Caco-2 (cell line): ENCODE measurements at regions not wholly inside any gene's neighbourhood (a gene's known extent, or its start where the extent isn't known, plus 50 kb on each side); places are given as distances from the start of the nearest gene placed in this dataset.

ENCODE experiments used
- BruUV-seq: library from RNA; stranded (reverse); fragments of 400-500 nt; replicated peaks from 2 replicates; lab custom pipeline; 2021; lab: Mats Ljungman, UMichigan
- CTCF ChIA-PET: fragments of 300-600 bp; sonication (Branson Sonifier 250); formaldehyde crosslinking; loops from one replicate; lab custom pipeline; 2022; ENCODE audit warnings: antibody characterized with exemption; lab: Charles Lee
- POLR2A ChIA-PET: fragments of 300-600 bp; sonication (Branson Sonifier 250); formaldehyde crosslinking; loops from one replicate; lab custom pipeline; 2022; ENCODE audit warnings: antibody characterized with exemption; lab: Charles Lee
- DNase-seq, 2 experiments: peaks; one replicate each; pipeline versions ENCODE4 v3.0.0 to v3.0.0-alpha.2; 2020 to 2022
- H3K27me3 ChIP-seq: replicated peaks from 2 replicates; pipeline ENCODE4 v1.6.0; 2011; ENCODE audit warnings: low read length; ENCODE audit not compliant: control insufficient read depth, insufficient read depth
- H3K36me3 ChIP-seq: 2 replicates; pipeline ENCODE4 v1.5.1; 2011; ENCODE audit warnings: low read length; ENCODE audit not compliant: control insufficient read depth, insufficient read depth
- H3K4me1 ChIP-seq: fragments of 250-450 bp; sonication (Bioruptor Pico); 2 replicates; pipeline ENCODE4 v1.5.1; 2020; ENCODE audit warnings: mild to moderate bottlenecking
- H3K4me3 ChIP-seq: 2 replicates; pipeline ENCODE4 v1.5.1; 2011; ENCODE audit warnings: low read depth, mild to moderate bottlenecking, control low read depth, low read length
- H3K9me3 ChIP-seq: fragments of 250-450 bp; sonication (Bioruptor Pico); 2 replicates; pipeline ENCODE4 v1.5.1; 2020; ENCODE audit warnings: mild to moderate bottlenecking, moderate library complexity
- H3K27ac Mint-ChIP-seq: one replicate; pipeline ENCODE4 v1.8.0; 2022; ENCODE audit warnings: mixed read lengths; ENCODE audit not compliant: unreplicated experiment
- H3K27me3 Mint-ChIP-seq: one replicate; pipeline ENCODE4 v1.8.0; 2022; ENCODE audit warnings: mixed read lengths; ENCODE audit not compliant: insufficient read depth, unreplicated experiment
- H3K36me3 Mint-ChIP-seq: one replicate; pipeline ENCODE4 v1.8.0; 2022; ENCODE audit warnings: mild to moderate bottlenecking, mixed read lengths; ENCODE audit not compliant: insufficient read depth, unreplicated experiment
- H3K4me1 Mint-ChIP-seq: one replicate; pipeline ENCODE4 v1.8.0; 2022; ENCODE audit warnings: low read depth, mixed read lengths; ENCODE audit not compliant: unreplicated experiment
- H3K4me3 Mint-ChIP-seq: one replicate; pipeline ENCODE4 v1.8.0; 2022; ENCODE audit warnings: mild to moderate bottlenecking, moderate library complexity, mixed read lengths; ENCODE audit not compliant: unreplicated experiment
- H3K9me3 Mint-ChIP-seq: one replicate; pipeline ENCODE4 v1.8.0; 2022; ENCODE audit warnings: mixed read lengths; ENCODE audit not compliant: unreplicated experiment
- CTCF ChIP-seq, 2 experiments: fragments of 200-600 bp in 1 of 2; IDR thresholded peaks; 1 replicate in 1 of 2; 2 replicates in 1 of 2; pipeline versions ENCODE4 v1.5.1 to v1.8.0; 2011 to 2022; ENCODE audit warnings: antibody characterized with exemption in 1 of 2, control low read depth in 1 of 2, inconsistent platforms in 1 of 2, low read depth in 1 of 2, low read length in 1 of 2, mild to moderate bottlenecking in 1 of 2, moderate library complexity in 1 of 2; ENCODE audit not compliant: insufficient read depth in 1 of 2, severe bottlenecking in 1 of 2, unreplicated experiment in 1 of 2
- intact Hi-C: fragments of 100-400 bp; cut with micrococcal nuclease; formaldehyde crosslinking; loops from one replicate; pipeline ENCODE4 v1.10.0; 2022; ENCODE audit not compliant: unreplicated experiment

- Mint-ChIP-seq H3K9me3 (no peaks in the 10 kb centered on the region), H3K27ac (no peak overlapping the region), H3K36me3 (no peaks in the 10 kb centered on the region), H3K4me1 (no peaks in the 10 kb centered on the region), H3K27me3 (peaks cover 13% of the 10 kb centered on the region), H3K4me3 (no peak overlapping the region)
- H3K4me3 ChIP-seq, result no peak overlapping the region
- H3K9me3 ChIP-seq, result no peaks in the 10 kb centered on the region; the same call in 1 of the 2 replicates
- TF ChIP-seq CTCF (IDR thresholded peaks at IDR 0.05; ENCODE audit: insufficient read depth in 1 of 2, low read depth in 1 of 2, low read length in 1 of 2, severe bottlenecking in 1 of 2, unreplicated experiment in 1 of 2), result no peak
- no peaks in the 10 kb centered on the region for H3K27me3 ChIP-seq
- no peaks in the 10 kb centered on the region for H3K36me3 ChIP-seq
- BruUV-seq, result no TSS peak
- no peaks in the 10 kb centered on the region for H3K4me1 ChIP-seq
- intact Hi-C loops, result no loop called here
- no peak for DNase-seq
- CTCF ChIA-PET, result no interaction called here
- POLR2A ChIA-PET, result no interaction called here
Measured at GRCh38 chr6:18712595-18712994, 325.4 kb downstream of the RNF144B start.

- intact Hi-C loops, result no loop called here
- no TSS peak for BruUV-seq
- peaks cover 3% of the 10 kb centered on the region for H3K27me3 Mint-ChIP-seq
- H3K4me3 Mint-ChIP-seq, result no peak overlapping the region
- no peak for TF ChIP-seq CTCF (IDR thresholded peaks at IDR 0.05; ENCODE audit: insufficient read depth in 1 of 2, low read depth in 1 of 2, low read length in 1 of 2, severe bottlenecking in 1 of 2, unreplicated experiment in 1 of 2)
- Histone ChIP-seq H3K27me3 (no peaks in the 10 kb centered on the region), H3K4me3 (no peak overlapping the region), H3K4me1 (no peaks in the 10 kb centered on the region), H3K36me3 (no peaks in the 10 kb centered on the region), H3K9me3 (no peaks in the 10 kb centered on the region)
- H3K27ac Mint-ChIP-seq, result no peak overlapping the region
- no peaks in the 10 kb centered on the region for H3K9me3 Mint-ChIP-seq
- no peaks in the 10 kb centered on the region for H3K36me3 Mint-ChIP-seq
- POLR2A ChIA-PET, result no interaction called here
- DNase-seq, result no peak
- CTCF ChIA-PET, result interaction anchor here (0.6 kb wide), 2 partner anchors 111 to 1456 kb away, joined by 6 to 9 read pairs; no protein-coding TSS in a partner anchor
- H3K4me1 Mint-ChIP-seq, result no peaks in the 10 kb centered on the region
Measured at GRCh38 chr6:18720075-18720474, 332.9 kb downstream of the RNF144B start.

- no peak for TF ChIP-seq CTCF (IDR thresholded peaks at IDR 0.05; ENCODE audit: insufficient read depth in 1 of 2, low read depth in 1 of 2, low read length in 1 of 2, severe bottlenecking in 1 of 2, unreplicated experiment in 1 of 2)
- Histone ChIP-seq H3K36me3 (no peaks in the 10 kb centered on the region), H3K4me1 (no peaks in the 10 kb centered on the region), H3K27me3 (no peaks in the 10 kb centered on the region), H3K4me3 (no peak overlapping the region), H3K9me3 (no peaks in the 10 kb centered on the region)
- no peak overlapping the region for H3K27ac Mint-ChIP-seq
- DNase-seq, result no peak
- H3K4me1 Mint-ChIP-seq, result no peaks in the 10 kb centered on the region
- H3K4me3 Mint-ChIP-seq, result no peak overlapping the region
- no peaks in the 10 kb centered on the region for H3K9me3 Mint-ChIP-seq
- CTCF ChIA-PET, result no interaction called here
- POLR2A ChIA-PET, result no interaction called here
- H3K27me3 Mint-ChIP-seq, result peaks cover 6% of the 10 kb centered on the region
- no TSS peak for BruUV-seq
- H3K36me3 Mint-ChIP-seq, result no peaks in the 10 kb centered on the region
- intact Hi-C loops, result no loop called here
Measured at GRCh38 chr6:18724056-18724455, 336.9 kb downstream of the RNF144B start.
